MCF 10A (cell line): ENCODE measurements at regions not wholly inside any gene's neighbourhood (a gene's known extent, or its start where the extent isn't known, plus 50 kb on each side); places are given as distances from the start of the nearest gene placed in this dataset.

ENCODE experiments used
- BruUV-seq: library from RNA; stranded (reverse); fragments of 400-500 nt; replicated peaks from 2 replicates; lab custom pipeline; 2021; lab: Mats Ljungman, UMichigan
- CTCF ChIA-PET: fragments of 300-600 bp; sonication (Branson Sonifier 250); formaldehyde crosslinking; extraction: SDS; loops from one replicate; lab custom pipeline; 2021; ENCODE audit warnings: antibody characterized with exemption, inconsistent platforms; lab: Yijun Ruan, JAX
- POLR2A ChIA-PET: fragments of 300-600, 350-650 bp; sonication (Branson Sonifier 250); formaldehyde crosslinking; extraction: SDS; loops from one replicate; lab custom pipeline; 2020; ENCODE audit warnings: antibody characterized with exemption, inconsistent platforms; lab: Yijun Ruan, JAX
- DNase-seq: peaks from one replicate; pipeline ENCODE4 v3.0.0-alpha.2; 2018; ENCODE audit not compliant: unreplicated experiment
- H3K27ac Mint-ChIP-seq: one replicate; pipeline ENCODE4 v1.8.0; 2022; ENCODE audit warnings: mild to moderate bottlenecking, low read depth, mixed read lengths; ENCODE audit not compliant: unreplicated experiment
- H3K27me3 Mint-ChIP-seq: one replicate; pipeline ENCODE4 v1.8.0; 2022; ENCODE audit warnings: mixed read lengths; ENCODE audit not compliant: insufficient read depth, unreplicated experiment
- H3K36me3 Mint-ChIP-seq: one replicate; pipeline ENCODE4 v1.8.0; 2022; ENCODE audit warnings: mild to moderate bottlenecking, moderate library complexity, mixed read lengths; ENCODE audit not compliant: insufficient read depth, unreplicated experiment
- H3K4me1 Mint-ChIP-seq: one replicate; pipeline ENCODE4 v1.8.0; 2022; ENCODE audit warnings: mixed read lengths; ENCODE audit not compliant: insufficient read depth, unreplicated experiment
- H3K4me3 Mint-ChIP-seq: one replicate; pipeline ENCODE4 v1.8.0; 2022; ENCODE audit warnings: mild to moderate bottlenecking, moderate library complexity, mixed read lengths; ENCODE audit not compliant: unreplicated experiment
- H3K9me3 Mint-ChIP-seq: one replicate; pipeline ENCODE4 v1.8.0; 2022; ENCODE audit warnings: mixed read lengths; ENCODE audit not compliant: unreplicated experiment
- CTCF ChIP-seq: fragments of 200-600 bp; IDR thresholded peaks from one replicate; pipeline ENCODE4 v1.8.0; 2022; ENCODE audit warnings: antibody characterized with exemption, mild to moderate bottlenecking; ENCODE audit not compliant: unreplicated experiment
- intact Hi-C: fragments of 100-400 bp; cut with micrococcal nuclease; formaldehyde crosslinking; loops from 2 replicates; pipeline ENCODE4 v1.14.1; 2022

GRCh38 chr18:55139836-55140235, 180.6 kb upstream of the CCDC68 start:
- CTCF ChIA-PET: no interaction called here
- BruUV-seq: no TSS peak

DNA sequence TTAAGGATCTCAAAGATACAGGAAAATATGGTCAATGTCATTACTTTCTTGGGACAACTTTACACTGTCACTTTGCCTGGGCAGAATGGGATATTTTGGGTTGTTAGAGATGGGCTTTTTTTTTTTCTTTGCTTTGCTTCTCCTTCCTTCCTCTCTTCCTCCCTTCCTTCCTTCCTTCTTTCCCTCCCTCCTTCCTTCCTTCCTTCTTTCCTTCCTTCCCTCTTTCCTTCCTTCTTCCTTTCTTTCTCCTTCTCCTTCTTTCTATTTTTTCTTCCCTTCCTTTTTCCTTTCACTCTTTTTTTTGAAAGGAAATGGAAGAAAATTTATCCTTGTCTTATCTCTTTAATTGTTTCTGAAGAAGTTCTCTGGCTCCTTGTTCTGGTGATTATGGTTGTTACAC, 180.0 kb upstream of the CCDC68 start:
- CTCF ChIA-PET: no interaction called here
- no peak for TF ChIP-seq CTCF

More at GRCh38 chr18:55139836-55140235, 180.6 kb upstream of the CCDC68 start:
- POLR2A ChIA-PET: no interaction called here
- no peaks in the 10 kb centered on the region for H3K36me3 Mint-ChIP-seq
- TF ChIP-seq CTCF: no peak
- DNase-seq: no peak
- no peak overlapping the region for H3K4me3 Mint-ChIP-seq
- H3K27me3 Mint-ChIP-seq: no peaks in the 10 kb centered on the region
- intact Hi-C loops: loop anchor here (5.0 kb wide), 1 partner anchor 287 kb away; no protein-coding TSS in a partner anchor
- no peaks in the 10 kb centered on the region for H3K9me3 Mint-ChIP-seq
- no peak overlapping the region for H3K27ac Mint-ChIP-seq
- peaks cover 6% of the 10 kb centered on the region for H3K4me1 Mint-ChIP-seq

GRCh38 chr18:55138401-55138800, 179.1 kb upstream of the CCDC68 start:
- no peak for DNase-seq
- TF ChIP-seq CTCF: no peak
- Mint-ChIP-seq H3K27ac (no peak overlapping the region), H3K4me1 (peaks cover 6% of the 10 kb centered on the region), H3K36me3 (no peaks in the 10 kb centered on the region), H3K27me3 (no peaks in the 10 kb centered on the region), H3K4me3 (no peak overlapping the region), H3K9me3 (no peaks in the 10 kb centered on the region)
- POLR2A ChIA-PET: no interaction called here
- intact Hi-C loops: loop anchor here (5.0 kb wide), 1 partner anchor 289 kb away; no protein-coding TSS in a partner anchor
- BruUV-seq: no TSS peak
- CTCF ChIA-PET: interaction anchor here (0.8 kb wide), 1 partner anchor 24 kb away, joined by 3 read pairs; no protein-coding TSS in a partner anchor

More for the DNA sequence above, 180.0 kb upstream of the CCDC68 start:
- no peak overlapping the region for H3K27ac Mint-ChIP-seq
- POLR2A ChIA-PET: no interaction called here
- no peaks in the 10 kb centered on the region for H3K9me3 Mint-ChIP-seq
- H3K4me1 Mint-ChIP-seq: peaks cover 6% of the 10 kb centered on the region
- intact Hi-C loops: loop anchor here (5.0 kb wide), 1 partner anchor 288 kb away; no protein-coding TSS in a partner anchor
- no TSS peak for BruUV-seq
- H3K36me3 Mint-ChIP-seq: no peaks in the 10 kb centered on the region
- no peak overlapping the region for H3K4me3 Mint-ChIP-seq
- H3K27me3 Mint-ChIP-seq: no peaks in the 10 kb centered on the region
- no peak for DNase-seq

- no TSS peak for BruUV-seq
- no peaks in the 10 kb centered on the region for H3K27me3 Mint-ChIP-seq
- no peak overlapping the region for H3K27ac Mint-ChIP-seq
- intact Hi-C loops: loop anchor here (5.0 kb wide), 1 partner anchor 290 kb away; no protein-coding TSS in a partner anchor
- H3K4me1 Mint-ChIP-seq: peaks cover 6% of the 10 kb centered on the region
- POLR2A ChIA-PET: no interaction called here
- H3K36me3 Mint-ChIP-seq: no peaks in the 10 kb centered on the region
- H3K4me3 Mint-ChIP-seq: no peak overlapping the region
- H3K9me3 Mint-ChIP-seq: no peaks in the 10 kb centered on the region
- no peak for TF ChIP-seq CTCF
- no peak for DNase-seq
- CTCF ChIA-PET: interaction anchor here (0.8 kb wide), 1 partner anchor 25 kb away, joined by 3 read pairs; no protein-coding TSS in a partner anchor
Measured at GRCh38 chr18:55137602-55138001, 178.3 kb upstream of the CCDC68 start.
